SK-N-SH (cell line): ENCODE measurements at regions not wholly inside any gene's neighbourhood (a gene's known extent, or its start where the extent isn't known, plus 50 kb on each side); places are given as distances from the start of the nearest gene placed in this dataset.

Source experiments
- CTCF ChIA-PET: fragments of 300-600, 350-600 bp; formaldehyde crosslinking; extraction: SDS; loops from one replicate; lab custom pipeline; 2021; lab: Yijun Ruan, JAX
- POLR2A ChIA-PET: fragments of 350-600 bp; sonication (Branson Sonifier 250); formaldehyde crosslinking; extraction: SDS; loops from one replicate; lab custom pipeline; 2020; ENCODE audit warnings: antibody characterized with exemption, inconsistent platforms; lab: Yijun Ruan, JAX
- DNase-seq: peaks from one replicate; pipeline ENCODE4 v3.0.0; 2012
- H2AFZ ChIP-seq: fragments of 200-600 bp; sonication (generic); 2 replicates; pipeline ENCODE4 v1.8.1; 2016; ENCODE audit warnings: antibody characterized with exemption, mild to moderate bottlenecking, low read depth
- H3F3A ChIP-seq: fragments of 200-600 bp; sonication (generic); replicated peaks from 2 replicates; pipeline ENCODE3; 2016; ENCODE audit warnings: antibody characterized with exemption, mild to moderate bottlenecking; ENCODE audit not compliant: insufficient read depth
- H3K27ac ChIP-seq, 2 experiments: fragments of 200-500 bp in 1 of 2; fragments of 200-600 bp in 1 of 2; sonication (Bioruptor generic) in 1 of 2; sonication (generic), shearing (Covaris generic) in 1 of 2; 2 replicates each; pipeline versions ENCODE4 v1.5.1 to v1.6.1; 2014 to 2016; ENCODE audit warnings: low read depth in 2 of 2, inconsistent platforms in 1 of 2, low read length in 1 of 2, mild to moderate bottlenecking in 1 of 2, mixed read lengths in 1 of 2
- H3K27me3 ChIP-seq: fragments of 200-600 bp; sonication (generic), shearing (Covaris generic); 2 replicates; pipeline ENCODE4 v1.6.1; 2016; ENCODE audit warnings: mixed run types; ENCODE audit not compliant: insufficient read depth
- H3K36me3 ChIP-seq, 2 experiments: fragments of 200-500 bp in 1 of 2; fragments of 200-600 bp in 1 of 2; sonication (Bioruptor generic) in 1 of 2; sonication (generic) in 1 of 2; replicated peaks in 1 of 2; 2 replicates each; pipeline versions ENCODE3 to v1.5.1; 2014 to 2016; ENCODE audit warnings: low read length in 1 of 2, mild to moderate bottlenecking in 1 of 2; ENCODE audit not compliant: insufficient read depth in 2 of 2, control insufficient read depth in 1 of 2
- H3K4me1 ChIP-seq, 2 experiments: fragments of 200-500 bp in 1 of 2; fragments of 200-600 bp in 1 of 2; sonication (Bioruptor generic) in 1 of 2; sonication (generic), shearing (Covaris generic) in 1 of 2; 2 replicates each; pipeline versions ENCODE4 v1.5.1 to v1.6.1; 2014 to 2016; ENCODE audit warnings: low read depth in 1 of 2, low read length in 1 of 2, mixed run types in 1 of 2; ENCODE audit not compliant: insufficient read depth in 2 of 2, control insufficient read depth in 1 of 2
- H3K4me2 ChIP-seq: fragments of 200-600 bp; sonication (generic), shearing (Covaris generic); 2 replicates; pipeline ENCODE4 v1.6.1; 2017; ENCODE audit warnings: mixed run types
- H3K4me3 ChIP-seq, 2 experiments: fragments of 200-500 bp in 1 of 2; fragments of 200-600 bp in 1 of 2; sonication (Bioruptor generic) in 1 of 2; sonication (generic), shearing (Covaris generic) in 1 of 2; 2 replicates each; pipeline versions ENCODE4 v1.5.1 to v1.8.1; 2014 to 2016; ENCODE audit warnings: low read depth in 2 of 2, inconsistent platforms in 1 of 2, low read length in 1 of 2, mild to moderate bottlenecking in 1 of 2, mixed read lengths in 1 of 2, moderate library complexity in 1 of 2
- H3K79me2 ChIP-seq: fragments of 200-600 bp; sonication (generic); 2 replicates; pipeline ENCODE4 v1.8.1; 2017; ENCODE audit warnings: mild to moderate bottlenecking; ENCODE audit not compliant: insufficient read depth
- H3K9ac ChIP-seq: fragments of 200-600 bp; sonication (generic); 2 replicates; pipeline ENCODE4 v1.6.1; 2017; ENCODE audit warnings: mixed run types
- H3K9me2 ChIP-seq: fragments of 200-600 bp; sonication (generic); 2 replicates; pipeline ENCODE4 v1.6.1; 2017; ENCODE audit warnings: mixed run types
- H3K9me3 ChIP-seq: fragments of 200-600 bp; sonication (generic); 2 replicates; pipeline ENCODE4 v1.6.1; 2017; ENCODE audit warnings: mixed run types, mild to moderate bottlenecking, moderate library complexity
- H4K20me1 ChIP-seq: fragments of 200-600 bp; sonication (generic); 2 replicates; pipeline ENCODE4 v1.6.1; 2017; ENCODE audit warnings: mild to moderate bottlenecking, mixed run types; ENCODE audit not compliant: insufficient read depth
- CHD2 ChIP-seq: fragments of 150-350 bp; IDR thresholded peaks from 2 replicates; pipeline ENCODE4 v1.6.1; 2018; ENCODE audit warnings: low read length; ENCODE audit not compliant: partially characterized antibody
- ELF1 ChIP-seq: IDR thresholded peaks from 2 replicates; pipeline ENCODE4 v1.4.0; 2012
- FOXM1 ChIP-seq: IDR thresholded peaks from 2 replicates; pipeline ENCODE4 v1.4.0; 2012; ENCODE audit warnings: low read depth, mild to moderate bottlenecking
- GABPA ChIP-seq: IDR thresholded peaks from 2 replicates; pipeline ENCODE4 v1.4.0; 2012; ENCODE audit warnings: low read depth, mild to moderate bottlenecking
- RAD21 ChIP-seq: IDR thresholded peaks from 2 replicates; pipeline ENCODE4 v1.6.1; 2012; ENCODE audit warnings: mild to moderate bottlenecking, low read length
- RFX5 ChIP-seq: IDR thresholded peaks from 2 replicates; pipeline ENCODE4 v1.6.1; 2012; ENCODE audit warnings: mild to moderate bottlenecking, improper control_type of control experiment, low read length
- SIN3A ChIP-seq: IDR thresholded peaks from 2 replicates; pipeline ENCODE4 v1.6.1; 2012; ENCODE audit warnings: low read depth, mild to moderate bottlenecking, low read length, moderate library complexity, borderline replicate concordance
- YY1 ChIP-seq: IDR thresholded peaks from 2 replicates; pipeline ENCODE4 v1.4.0; 2012; ENCODE audit warnings: low read depth, mild to moderate bottlenecking
- whole genome bisulfite sequencing: methylation state at CpG from one replicate; pipeline ENCODE4 v1.1.6; 2017; ENCODE audit warnings: low lambda C conversion rate; 5-methylcytosine and 5-hydroxymethylcytosine counted together
- TF ChIP-seq, protein P1 (sequence below): fragments of 200-600 bp; sonication (generic); IDR thresholded peaks from 2 replicates; pipeline ENCODE4 v1.6.1; 2017; ENCODE audit warnings: antibody characterized with exemption, mild to moderate bottlenecking, moderate library complexity
- TF ChIP-seq, protein P2 (sequence below): fragments of 150-350 bp; IDR thresholded peaks from 2 replicates; pipeline ENCODE4 v1.6.1; 2016; ENCODE audit warnings: mild to moderate bottlenecking, low read depth, low read length
- TF ChIP-seq, protein P3 (sequence below): IDR thresholded peaks from 2 replicates; pipeline ENCODE4; 2012
- TF ChIP-seq, protein P4 (sequence below): IDR thresholded peaks from 2 replicates; pipeline ENCODE4 v1.4.0; 2012; ENCODE audit warnings: low read depth
- TF ChIP-seq, protein P5 (sequence below): IDR thresholded peaks from 2 replicates; pipeline ENCODE4 v1.4.0; 2012; ENCODE audit warnings: low read depth, borderline replicate concordance

DNA sequence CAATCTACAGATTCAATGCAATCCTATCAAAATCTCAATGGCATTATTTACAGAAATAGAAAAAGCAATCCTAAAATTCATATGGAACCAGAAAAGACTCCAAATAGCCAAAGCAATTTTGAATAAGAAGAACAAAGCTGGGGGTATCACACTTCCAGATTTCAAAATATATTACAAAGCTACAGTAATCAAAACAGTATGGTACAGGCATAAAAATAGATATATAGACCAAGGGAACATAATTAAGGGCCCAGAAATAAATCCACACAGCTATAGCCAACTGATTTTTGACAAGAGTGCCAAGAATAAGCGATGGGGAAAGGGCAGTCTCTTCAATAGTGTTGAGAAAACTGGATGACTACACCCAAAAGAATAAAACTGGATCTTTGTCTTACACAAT, 251.9 kb upstream of the FOXK1 start:
- Histone ChIP-seq H3K9me2 (no peaks in the 10 kb centered on the region), H3K36me3 (no peaks in the 10 kb centered on the region), H3K9ac (no peak overlapping the region), H3K4me1 (no peaks in the 10 kb centered on the region), H3K4me2 (no peak overlapping the region), H3K79me2 (no peaks in the 10 kb centered on the region), H3F3A (no peaks in the 10 kb centered on the region), H2AFZ (no peak overlapping the region), H4K20me1 (no peaks in the 10 kb centered on the region), H3K4me3 (no peak overlapping the region), H3K27ac (no peak overlapping the region), H3K27me3 (no peaks in the 10 kb centered on the region), H3K9me3 (peaks cover 4% of the 10 kb centered on the region; the same call in 1 of the 2 replicates)
- TF ChIP-seq YY1 (no peak), ELF1 (no peak), SIN3A (no peak)
- CTCF ChIA-PET: no interaction called here
- WGBS: 0% methylated on average over 1 of the region's 1 CpG
- DNase-seq: no peak
- POLR2A ChIA-PET: no interaction called here

DNA sequence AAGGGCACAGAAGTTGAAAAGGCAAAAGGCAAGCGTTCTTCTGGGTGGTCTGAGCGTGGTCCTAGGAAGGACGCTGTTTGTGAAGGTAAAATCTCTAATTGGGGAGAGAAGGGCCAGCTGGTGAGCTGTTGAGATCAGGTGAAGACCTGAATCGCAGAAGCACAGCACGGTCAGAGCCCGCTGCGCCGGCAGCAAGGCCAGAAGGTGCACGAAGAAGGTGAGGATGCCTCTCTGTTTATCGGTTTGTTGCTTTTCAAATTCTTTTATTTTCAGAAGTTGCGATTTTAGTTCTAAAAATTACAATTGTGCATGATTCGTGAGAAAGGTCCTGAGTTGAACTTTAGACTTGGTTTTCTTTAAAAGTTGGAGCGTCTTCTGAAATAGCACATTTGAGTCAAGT, 247.8 kb upstream of the FOXK1 start:
- H3K27ac ChIP-seq: no peak overlapping the region
- no peak overlapping the region for H3K4me3 ChIP-seq
- no peaks in the 10 kb centered on the region for H4K20me1 ChIP-seq
- no peaks in the 10 kb centered on the region for H3K27me3 ChIP-seq
- H3K36me3 ChIP-seq: no peaks in the 10 kb centered on the region
- H2AFZ ChIP-seq: no peak overlapping the region
- ChIA-PET POLR2A (no interaction called here), CTCF (interaction anchor here (1.1 to 1.5 kb wide), 2 partner anchors 197 to 537 kb away, joined by 3 to 4 read pairs; no protein-coding TSS in a partner anchor)
- TF ChIP-seq, protein P1, sequence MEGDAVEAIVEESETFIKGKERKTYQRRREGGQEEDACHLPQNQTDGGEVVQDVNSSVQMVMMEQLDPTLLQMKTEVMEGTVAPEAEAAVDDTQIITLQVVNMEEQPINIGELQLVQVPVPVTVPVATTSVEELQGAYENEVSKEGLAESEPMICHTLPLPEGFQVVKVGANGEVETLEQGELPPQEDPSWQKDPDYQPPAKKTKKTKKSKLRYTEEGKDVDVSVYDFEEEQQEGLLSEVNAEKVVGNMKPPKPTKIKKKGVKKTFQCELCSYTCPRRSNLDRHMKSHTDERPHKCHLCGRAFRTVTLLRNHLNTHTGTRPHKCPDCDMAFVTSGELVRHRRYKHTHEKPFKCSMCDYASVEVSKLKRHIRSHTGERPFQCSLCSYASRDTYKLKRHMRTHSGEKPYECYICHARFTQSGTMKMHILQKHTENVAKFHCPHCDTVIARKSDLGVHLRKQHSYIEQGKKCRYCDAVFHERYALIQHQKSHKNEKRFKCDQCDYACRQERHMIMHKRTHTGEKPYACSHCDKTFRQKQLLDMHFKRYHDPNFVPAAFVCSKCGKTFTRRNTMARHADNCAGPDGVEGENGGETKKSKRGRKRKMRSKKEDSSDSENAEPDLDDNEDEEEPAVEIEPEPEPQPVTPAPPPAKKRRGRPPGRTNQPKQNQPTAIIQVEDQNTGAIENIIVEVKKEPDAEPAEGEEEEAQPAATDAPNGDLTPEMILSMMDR: no peak
- TF ChIP-seq RAD21 (no peak), FOXM1 (no peak), GABPA (no peak), RFX5 (no peak), CHD2 (no peak), YY1 (no peak)
- TF ChIP-seq, protein P2, sequence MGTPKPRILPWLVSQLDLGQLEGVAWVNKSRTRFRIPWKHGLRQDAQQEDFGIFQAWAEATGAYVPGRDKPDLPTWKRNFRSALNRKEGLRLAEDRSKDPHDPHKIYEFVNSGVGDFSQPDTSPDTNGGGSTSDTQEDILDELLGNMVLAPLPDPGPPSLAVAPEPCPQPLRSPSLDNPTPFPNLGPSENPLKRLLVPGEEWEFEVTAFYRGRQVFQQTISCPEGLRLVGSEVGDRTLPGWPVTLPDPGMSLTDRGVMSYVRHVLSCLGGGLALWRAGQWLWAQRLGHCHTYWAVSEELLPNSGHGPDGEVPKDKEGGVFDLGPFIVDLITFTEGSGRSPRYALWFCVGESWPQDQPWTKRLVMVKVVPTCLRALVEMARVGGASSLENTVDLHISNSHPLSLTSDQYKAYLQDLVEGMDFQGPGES: no peak
- TF ChIP-seq, protein P3, sequence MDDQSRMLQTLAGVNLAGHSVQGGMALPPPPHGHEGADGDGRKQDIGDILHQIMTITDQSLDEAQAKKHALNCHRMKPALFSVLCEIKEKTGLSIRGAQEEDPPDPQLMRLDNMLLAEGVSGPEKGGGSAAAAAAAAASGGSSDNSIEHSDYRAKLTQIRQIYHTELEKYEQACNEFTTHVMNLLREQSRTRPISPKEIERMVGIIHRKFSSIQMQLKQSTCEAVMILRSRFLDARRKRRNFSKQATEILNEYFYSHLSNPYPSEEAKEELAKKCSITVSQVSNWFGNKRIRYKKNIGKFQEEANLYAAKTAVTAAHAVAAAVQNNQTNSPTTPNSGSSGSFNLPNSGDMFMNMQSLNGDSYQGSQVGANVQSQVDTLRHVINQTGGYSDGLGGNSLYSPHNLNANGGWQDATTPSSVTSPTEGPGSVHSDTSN: no peak
- TF ChIP-seq, protein P4, sequence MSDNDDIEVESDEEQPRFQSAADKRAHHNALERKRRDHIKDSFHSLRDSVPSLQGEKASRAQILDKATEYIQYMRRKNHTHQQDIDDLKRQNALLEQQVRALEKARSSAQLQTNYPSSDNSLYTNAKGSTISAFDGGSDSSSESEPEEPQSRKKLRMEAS: no peak
- TF ChIP-seq, protein P5, sequence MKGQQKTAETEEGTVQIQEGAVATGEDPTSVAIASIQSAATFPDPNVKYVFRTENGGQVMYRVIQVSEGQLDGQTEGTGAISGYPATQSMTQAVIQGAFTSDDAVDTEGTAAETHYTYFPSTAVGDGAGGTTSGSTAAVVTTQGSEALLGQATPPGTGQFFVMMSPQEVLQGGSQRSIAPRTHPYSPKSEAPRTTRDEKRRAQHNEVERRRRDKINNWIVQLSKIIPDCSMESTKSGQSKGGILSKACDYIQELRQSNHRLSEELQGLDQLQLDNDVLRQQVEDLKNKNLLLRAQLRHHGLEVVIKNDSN: no peak
- H3K9me3 ChIP-seq: no peaks in the 10 kb centered on the region
- H3K4me2 ChIP-seq: no peak overlapping the region
- DNase-seq: no peak
- no peaks in the 10 kb centered on the region for H3F3A ChIP-seq
- no peaks in the 10 kb centered on the region for H3K4me1 ChIP-seq
- no peak overlapping the region for H3K9ac ChIP-seq
- no peaks in the 10 kb centered on the region for H3K79me2 ChIP-seq
- WGBS: 47% methylated on average over 13 of the region's 13 CpGs
- no peaks in the 10 kb centered on the region for H3K9me2 ChIP-seq
